Esophagus squamous epithelium (tissue), 4 donors: ENCODE measurements at regions not wholly inside any gene's neighbourhood (a gene's known extent, or its start where the extent isn't known, plus 50 kb on each side); places are given as distances from the start of the nearest gene placed in this dataset.

ENCODE experiments used
- POLR2A ChIP-seq, 4 donors: fragments of 450-650 bp; IDR thresholded peaks; one replicate each; pipeline ENCODE4 v1.6.1; 2017; ENCODE audit warnings: antibody characterized with exemption in 4 of 4, mild to moderate bottlenecking in 4 of 4, moderate library complexity in 3 of 4
- TF ChIP-seq, protein P1 (sequence below), 6 experiments: fragments of 450-650 bp in 4 of 6; fragments of 200-600 bp in 2 of 6; sonication (generic) in 2 of 6; IDR thresholded peaks; one replicate each; pipeline ENCODE4 v1.5.1; 2016 to 2019; ENCODE audit warnings: antibody characterized with exemption in 6 of 6, mild to moderate bottlenecking in 4 of 6, moderate library complexity in 4 of 6

DNA sequence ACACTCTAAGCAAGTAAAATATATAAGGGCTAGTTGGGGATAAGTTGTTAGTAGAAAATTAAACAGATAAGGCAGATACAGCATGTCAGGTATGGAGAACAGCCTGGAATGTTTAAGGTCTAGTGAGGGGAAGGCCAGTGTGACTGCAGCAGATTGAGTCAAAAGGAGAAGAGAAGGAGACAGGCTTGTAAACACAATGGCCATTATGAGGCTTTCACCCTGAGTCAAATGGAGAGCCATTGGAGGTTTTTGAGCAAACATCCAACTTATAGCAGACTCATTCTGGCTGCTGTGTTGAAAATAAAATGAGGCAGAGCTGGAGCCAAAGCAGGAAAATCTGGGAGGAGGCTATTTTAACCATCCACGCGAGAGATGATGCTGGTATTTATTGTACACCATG is 142.0 kb downstream of the DUSP6 start:
- TF ChIP-seq POLR2A (IDR thresholded peaks at IDR 0.05) = no peak
- TF ChIP-seq, protein P1, sequence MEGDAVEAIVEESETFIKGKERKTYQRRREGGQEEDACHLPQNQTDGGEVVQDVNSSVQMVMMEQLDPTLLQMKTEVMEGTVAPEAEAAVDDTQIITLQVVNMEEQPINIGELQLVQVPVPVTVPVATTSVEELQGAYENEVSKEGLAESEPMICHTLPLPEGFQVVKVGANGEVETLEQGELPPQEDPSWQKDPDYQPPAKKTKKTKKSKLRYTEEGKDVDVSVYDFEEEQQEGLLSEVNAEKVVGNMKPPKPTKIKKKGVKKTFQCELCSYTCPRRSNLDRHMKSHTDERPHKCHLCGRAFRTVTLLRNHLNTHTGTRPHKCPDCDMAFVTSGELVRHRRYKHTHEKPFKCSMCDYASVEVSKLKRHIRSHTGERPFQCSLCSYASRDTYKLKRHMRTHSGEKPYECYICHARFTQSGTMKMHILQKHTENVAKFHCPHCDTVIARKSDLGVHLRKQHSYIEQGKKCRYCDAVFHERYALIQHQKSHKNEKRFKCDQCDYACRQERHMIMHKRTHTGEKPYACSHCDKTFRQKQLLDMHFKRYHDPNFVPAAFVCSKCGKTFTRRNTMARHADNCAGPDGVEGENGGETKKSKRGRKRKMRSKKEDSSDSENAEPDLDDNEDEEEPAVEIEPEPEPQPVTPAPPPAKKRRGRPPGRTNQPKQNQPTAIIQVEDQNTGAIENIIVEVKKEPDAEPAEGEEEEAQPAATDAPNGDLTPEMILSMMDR (IDR thresholded peaks at IDR 0.05) = no peak
